ENCODE measurements at regions not wholly inside any gene's neighbourhood (a gene's known extent, or its start where the extent isn't known, plus 50 kb on each side); places are given as distances from the start of the nearest gene placed in this dataset.
"Not testable (repeated sequence)": the region's sequence is repeated elsewhere in the genome, so short reads cannot be mapped to it uniquely, and the experiment has no call there.

DNA sequence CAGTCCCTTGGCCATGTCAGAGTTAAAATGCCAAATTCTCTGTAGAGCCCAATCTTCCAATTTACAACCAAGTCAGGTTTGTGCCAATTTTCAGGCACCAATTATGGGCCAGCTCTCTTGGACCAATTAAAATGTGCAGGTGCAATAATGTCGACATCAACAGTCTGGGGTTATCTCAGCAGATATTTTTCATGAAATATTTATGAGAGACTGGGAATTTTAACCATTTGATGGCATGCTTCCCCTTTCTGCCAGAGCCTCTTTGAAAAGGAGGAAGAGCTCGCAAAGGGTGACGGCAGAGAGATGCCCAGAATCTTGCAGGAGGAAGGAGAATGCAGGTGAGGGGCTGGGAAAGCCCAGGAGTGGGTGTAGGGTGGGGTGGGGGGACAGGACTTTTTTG is 100.8 kb upstream of the SYT13 start:
- no peak for DNase-seq (ENCODE audit: low read depth, low spot score)

DNA sequence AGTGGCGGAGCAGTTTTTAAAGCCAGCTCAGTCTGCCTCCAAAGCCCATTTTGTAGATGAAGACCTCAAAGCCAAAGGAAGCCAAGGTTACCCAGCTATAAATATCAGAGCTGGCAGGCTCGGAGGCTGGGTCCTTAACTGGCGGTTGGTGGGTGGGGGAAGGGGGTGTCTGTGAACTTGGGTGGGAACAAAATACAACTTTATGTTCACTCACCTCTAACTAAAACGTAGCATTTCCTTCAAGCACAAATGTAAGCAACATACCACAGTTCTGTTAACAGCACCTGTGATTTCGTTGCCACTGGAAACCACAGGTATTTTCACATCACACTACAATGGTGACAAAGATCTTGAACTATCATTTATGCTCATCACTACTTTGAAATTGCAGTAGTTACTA is 99.7 kb upstream of the SYT13 start:
- DNase-seq (ENCODE audit: low read depth, low spot score) = no peak

DNA sequence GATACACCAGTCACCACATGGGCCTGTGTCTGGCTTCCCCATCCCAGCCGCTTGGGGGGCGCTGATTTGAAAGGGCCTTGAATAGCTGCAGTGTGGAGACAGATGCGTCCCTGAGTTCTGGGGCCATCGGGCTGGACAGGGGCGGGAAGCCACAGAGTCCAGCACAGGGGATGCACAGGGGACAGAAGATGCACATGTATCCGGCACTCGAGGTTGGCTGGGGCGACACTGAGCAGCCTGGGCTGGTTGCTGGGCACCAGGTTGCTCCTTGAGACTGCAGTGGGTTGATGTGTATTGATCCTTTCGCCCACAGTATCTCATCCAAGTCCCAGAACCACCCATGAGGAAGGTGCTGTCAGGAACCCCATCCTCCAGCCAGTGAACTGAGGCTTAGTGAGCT is 99.3 kb upstream of the SYT13 start:
- DNase-seq (ENCODE audit: low read depth, low spot score) = no peak

DNA sequence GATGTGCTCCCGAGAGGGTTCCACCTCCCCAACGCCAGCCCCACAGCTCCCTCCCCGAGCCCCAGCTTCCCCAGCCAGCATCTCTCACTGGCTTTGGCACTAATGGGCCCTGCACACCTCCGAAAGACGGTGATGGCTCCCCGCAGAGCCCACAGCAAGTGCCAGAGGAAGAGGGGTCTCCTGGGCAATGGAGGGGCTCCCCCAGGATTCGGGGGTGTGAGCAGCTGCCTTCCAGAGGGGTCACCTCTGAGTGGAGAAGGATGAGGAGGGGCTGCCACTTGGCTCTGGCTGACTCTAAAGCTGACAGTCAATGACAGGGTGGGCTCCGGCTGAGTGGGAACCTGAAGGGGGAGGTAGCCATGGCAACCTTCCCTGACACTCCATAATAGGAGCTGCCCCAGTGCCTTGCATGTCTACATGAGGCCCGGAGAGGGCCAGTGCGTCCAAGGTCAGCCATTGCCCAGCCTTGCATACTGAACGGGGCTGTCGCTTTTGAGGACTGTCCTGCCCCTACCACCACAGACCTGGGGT is 98.6 kb upstream of the SYT13 start:
- no peak for DNase-seq (ENCODE audit: low read depth, low spot score)

DNA sequence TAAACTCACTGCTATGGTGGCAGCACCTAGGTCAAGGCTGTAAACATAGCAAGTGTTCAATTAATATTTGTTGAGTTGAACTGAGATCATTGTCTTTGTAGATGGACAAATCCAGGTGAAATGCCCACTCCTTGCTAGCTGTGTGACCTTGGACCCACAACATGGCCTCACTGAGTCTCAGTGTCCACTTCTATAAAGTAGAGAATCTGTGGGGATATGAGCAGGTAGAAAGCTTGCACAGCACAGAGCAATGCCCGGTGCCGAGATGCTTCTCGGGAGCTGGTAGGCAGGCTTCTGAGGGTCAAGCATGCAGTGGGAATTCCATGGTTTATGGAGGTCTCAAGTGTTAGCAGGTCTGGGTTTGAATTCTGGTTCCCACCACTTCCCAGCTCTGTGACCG is 97.9 kb upstream of the SYT13 start:
- DNase-seq (ENCODE audit: low read depth, low spot score) = no peak

DNA sequence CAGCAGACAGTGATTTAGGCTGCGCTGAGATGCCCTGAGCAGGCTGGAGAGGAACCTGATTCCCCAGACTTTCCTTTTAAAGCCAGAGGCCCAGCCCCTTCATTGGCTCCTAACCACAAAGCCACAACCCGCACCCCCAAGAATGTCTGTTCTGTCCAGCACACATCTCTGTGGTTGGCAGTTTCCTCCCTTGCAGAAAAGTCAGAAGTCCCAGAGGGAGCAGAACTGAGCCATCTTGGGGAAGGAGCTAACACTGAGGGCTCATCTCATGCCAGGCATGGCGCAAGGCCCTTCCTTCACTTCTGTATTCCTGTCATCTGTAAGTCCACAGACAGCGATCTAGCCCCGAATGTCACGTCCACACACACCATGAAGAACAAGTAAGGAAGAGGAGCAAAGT is 97.1 kb upstream of the SYT13 start:
- DNase-seq (ENCODE audit: low read depth, low spot score) = no peak

DNA sequence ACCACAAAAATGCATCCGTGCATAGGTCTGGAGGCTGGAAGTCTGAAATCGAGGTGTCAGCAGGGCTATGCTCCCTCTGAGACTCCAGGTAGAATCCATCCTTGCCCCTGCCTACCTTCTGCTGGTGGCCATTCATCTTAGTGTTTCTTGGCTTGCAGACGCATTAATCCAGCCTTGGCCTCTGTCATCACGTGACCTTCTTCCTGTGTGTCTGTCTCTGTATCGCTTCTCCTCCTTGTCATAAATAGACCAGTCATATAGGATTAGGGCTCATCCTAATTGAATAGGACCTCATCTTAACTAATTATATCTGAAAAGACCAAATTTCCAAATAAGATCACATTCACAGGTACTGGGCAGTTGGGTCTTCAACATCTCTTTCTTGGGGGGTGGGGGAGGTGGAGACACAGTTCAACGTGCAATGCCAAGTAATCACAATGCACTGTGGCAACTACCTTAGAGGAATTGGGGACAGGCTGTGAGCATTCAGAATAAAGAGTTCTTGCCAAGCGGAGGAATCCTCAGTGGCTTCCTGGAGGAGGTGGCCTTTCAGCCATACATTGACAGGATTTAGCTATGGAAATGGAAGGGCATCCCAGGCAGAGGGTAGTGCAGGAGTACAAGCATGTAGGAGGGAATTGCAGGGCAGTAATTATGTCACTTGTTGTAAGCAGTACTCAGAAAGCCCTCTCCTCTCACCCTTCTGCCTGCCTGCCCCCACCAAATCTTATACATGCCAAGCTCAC is 96.2 kb upstream of the SYT13 start:
- DNase-seq (ENCODE audit: low read depth, low spot score) = no peak

DNA sequence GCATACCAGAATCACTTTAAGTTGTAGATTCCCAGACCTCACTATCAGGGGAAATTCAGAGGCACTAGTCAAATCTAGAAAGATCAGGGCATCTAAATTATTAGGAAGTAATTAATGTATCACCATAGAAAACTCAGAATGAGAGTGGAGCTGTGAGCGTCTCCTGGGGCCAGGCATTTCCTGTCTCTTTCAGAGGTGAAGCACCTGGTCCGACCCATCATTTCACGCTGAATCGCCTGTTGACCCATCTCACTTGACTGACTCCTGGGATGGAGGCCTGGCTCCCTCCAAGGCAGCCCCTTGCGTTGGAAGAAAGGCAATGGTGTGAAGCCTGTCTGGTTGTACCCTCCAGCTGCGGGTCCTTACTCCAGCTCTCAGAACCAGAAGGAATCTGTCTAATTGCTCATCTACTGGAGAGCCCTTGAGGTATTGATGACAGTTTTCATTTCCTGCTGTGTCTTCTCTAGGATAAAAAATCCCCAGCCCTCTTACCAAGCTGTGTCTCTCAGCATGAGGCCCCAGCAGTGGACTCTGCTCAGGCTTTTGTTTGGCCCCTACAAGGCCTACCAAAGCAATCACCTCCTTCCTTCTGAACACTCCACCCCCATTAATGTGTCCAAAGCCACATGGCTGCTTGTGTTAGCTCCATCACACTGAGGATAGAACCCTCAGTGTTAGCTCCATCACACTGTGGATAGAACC is 93.2 kb upstream of the SYT13 start:
- DNase-seq (ENCODE audit: low read depth, low spot score) = no peak

DNA sequence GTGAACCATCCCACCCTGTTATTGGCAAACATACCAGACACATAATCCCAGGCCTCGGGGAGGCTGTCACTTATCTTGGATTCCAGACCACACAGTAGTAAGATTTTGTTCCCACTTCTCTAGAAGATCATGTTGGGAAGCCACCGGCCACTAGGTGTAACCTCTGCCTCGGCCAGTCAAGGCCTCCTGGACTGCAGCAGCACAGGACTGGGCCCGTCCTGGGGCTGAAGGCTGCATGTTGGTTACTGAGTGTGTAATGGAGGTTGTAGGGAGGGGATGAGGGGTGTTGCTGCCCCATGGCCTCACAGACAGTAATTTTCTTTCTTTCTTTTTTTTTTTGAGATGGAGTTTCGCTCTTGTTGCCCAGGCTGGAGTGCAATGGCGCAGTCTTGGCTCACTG is 92.4 kb upstream of the SYT13 start:
- DNase-seq (ENCODE audit: low read depth, low spot score) = no peak

DNA sequence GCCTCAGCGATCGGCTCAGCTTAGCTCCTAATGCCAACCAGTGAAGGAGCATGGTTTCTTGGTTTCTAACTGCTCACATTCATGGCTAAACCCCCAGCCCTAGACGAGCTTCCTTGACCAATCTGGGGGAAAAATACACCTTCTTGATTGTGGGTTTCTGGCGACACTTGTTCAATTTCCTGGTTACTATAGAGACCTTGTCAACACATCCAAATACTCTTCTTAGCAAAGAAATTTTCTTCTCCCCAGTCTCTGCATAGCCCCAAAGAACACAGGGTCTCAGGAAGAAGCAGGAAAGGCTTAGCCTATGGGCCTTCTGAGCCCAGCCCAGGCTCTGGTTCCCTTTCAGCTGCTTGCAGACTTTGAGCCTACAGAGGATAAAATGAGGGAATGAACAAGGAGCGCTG is 88.5 kb upstream of the SYT13 start:
- DNase-seq (ENCODE audit: low read depth, low spot score) = no peak

DNA sequence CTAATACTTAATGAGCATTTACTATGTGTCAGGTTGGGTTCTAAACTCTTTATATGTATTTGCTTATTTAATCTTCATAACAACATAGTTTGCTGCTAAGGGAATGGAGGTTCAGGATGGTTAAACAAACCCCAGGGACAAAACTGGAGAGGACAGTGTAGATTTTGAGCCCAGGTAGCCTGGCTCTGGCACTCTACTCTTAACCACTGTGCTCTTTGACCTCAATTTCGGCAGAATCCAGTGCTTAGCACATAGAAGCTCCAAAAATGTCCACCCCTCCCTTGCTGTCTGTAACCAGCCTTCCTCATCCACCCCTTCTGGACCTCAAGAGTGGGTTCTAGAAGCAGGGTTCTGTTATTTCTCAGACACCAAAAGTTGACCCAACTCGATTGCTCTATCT is 88.0 kb upstream of the SYT13 start:
- no peak for DNase-seq (ENCODE audit: low read depth, low spot score)

DNA sequence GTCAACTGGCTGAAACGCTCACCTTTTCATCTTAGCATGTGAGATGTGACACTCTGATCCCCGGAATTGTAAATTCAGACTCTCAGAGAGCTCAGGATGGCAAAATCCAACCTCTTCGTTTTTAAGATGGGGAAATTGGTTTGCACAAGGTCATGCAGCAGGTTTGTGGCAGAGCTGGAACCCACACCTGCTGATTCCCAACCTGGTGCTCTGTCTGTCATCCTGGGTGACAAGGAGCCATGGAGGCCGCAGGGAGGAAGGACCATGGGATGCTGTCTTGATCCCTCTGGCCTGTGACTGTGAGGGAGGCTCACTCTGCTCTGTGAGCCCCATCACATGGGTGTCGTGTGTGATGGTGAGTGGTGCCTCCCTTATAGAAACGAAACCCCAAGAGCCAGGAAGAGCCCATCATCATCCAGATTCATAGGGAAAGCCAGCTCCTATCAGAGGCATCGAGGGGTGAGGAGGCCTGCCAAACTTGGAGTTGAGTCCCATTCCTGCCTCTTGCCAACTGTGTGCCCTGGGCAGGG is 87.4 kb upstream of the SYT13 start:
- no peak for DNase-seq (ENCODE audit: low read depth, low spot score)

DNA sequence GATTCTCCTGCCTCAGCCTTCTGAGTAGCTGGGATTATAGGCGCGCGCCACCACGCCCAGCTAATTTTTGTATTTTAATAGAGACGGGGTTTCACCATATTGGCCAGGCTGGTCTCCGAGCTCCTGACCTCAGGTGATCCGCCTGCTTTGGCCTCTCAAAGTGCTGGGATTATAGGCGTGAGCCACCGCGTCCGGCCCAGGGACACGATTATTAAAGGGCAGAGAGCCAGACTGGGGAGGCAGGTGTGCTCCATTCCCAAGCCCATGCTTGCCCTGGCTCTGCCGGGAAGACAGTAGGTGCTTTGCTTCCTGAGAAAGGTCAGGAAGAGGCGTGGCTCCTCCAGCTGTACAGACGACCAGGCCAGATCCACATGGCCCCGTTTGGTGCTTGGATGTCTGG is 86.3 kb upstream of the SYT13 start:
- DNase-seq (ENCODE audit: low read depth, low spot score) = not testable (repeated sequence)

DNA sequence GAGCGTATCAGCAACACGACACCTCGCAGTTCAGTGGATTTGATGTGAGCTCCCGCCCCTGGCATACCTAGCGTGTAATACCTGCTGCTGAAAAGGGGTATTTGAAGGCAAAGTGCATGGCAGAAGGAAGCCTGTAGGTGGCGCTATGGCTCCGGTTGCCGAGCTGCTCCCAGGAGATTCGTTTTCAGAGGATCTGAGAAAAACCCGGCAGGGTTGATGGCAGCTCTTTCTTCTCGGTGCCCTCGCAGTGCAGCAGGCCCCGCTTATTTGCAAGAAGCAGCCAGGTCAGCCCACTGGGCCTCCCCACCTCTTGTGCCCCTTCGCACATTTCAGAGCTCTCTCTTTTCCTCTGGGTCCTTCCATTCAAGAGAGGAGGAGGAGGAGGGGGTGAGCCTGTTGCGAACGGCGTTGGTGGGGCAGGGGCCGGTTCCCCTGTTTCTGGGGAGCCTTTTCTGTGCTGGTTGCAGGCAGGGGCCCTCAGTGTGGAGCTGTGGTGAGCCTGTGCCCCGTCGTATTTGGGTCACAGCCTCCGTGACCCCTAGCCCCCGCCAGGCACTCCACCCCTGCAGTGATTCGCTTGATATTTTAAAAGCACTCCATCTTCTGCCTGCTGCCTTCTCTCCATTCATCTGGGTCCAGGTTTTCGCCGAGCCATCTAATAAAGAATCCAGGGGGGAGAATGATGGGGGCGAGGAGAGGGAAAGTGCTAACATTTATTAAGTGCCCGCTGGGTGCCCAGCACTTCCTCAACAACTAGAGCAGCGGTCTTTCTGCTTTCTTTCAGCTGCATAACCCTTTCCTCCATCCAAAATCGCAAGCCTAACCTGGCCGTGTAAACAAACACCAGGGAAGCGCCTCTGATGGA is 85.3 kb upstream of the SYT13 start:
- DNase-seq (ENCODE audit: low read depth, low spot score) = peak; percentile 11

DNA sequence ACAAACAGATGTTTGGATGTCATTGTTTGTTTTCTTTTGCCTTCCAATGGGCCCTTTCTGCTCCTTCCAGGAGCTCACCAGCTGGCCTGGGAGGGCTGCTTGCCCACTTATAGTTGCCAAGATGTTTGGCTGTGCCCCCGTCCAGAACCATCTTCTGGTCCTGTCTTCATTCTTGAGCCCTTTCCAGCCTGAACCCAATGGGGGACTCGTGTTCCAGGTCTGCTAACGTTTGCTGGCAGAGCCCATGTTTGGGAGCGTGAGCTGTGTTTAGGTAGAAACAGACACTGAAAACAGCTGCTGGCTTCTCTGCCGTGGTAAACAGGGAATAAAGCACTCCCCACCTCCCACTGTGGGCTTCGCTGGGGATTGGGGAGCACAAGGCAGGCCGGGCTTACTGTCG is 83.2 kb upstream of the SYT13 start:
- DNase-seq (ENCODE audit: low read depth, low spot score) = no peak

DNA sequence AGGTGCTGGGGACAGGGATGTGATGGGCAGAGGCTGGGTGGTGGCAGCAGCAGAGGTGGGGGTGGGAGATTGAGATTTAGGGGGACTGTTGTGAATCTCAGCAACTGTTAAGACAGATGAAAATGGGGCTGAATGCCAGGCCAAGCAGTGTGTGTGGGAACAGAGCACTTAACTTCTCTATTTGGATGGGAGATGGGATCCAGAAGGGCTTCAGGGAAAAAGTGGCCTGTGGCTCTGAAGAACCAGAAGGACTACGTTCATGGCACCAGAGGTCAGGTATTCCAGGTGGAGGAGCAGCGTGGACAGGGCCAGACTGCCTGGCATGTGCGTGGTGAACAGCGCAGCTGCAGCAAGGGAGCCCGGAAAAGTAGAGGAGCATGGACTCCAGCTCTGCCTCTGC is 82.6 kb upstream of the SYT13 start:
- no peak for DNase-seq (ENCODE audit: low read depth, low spot score)

DNA sequence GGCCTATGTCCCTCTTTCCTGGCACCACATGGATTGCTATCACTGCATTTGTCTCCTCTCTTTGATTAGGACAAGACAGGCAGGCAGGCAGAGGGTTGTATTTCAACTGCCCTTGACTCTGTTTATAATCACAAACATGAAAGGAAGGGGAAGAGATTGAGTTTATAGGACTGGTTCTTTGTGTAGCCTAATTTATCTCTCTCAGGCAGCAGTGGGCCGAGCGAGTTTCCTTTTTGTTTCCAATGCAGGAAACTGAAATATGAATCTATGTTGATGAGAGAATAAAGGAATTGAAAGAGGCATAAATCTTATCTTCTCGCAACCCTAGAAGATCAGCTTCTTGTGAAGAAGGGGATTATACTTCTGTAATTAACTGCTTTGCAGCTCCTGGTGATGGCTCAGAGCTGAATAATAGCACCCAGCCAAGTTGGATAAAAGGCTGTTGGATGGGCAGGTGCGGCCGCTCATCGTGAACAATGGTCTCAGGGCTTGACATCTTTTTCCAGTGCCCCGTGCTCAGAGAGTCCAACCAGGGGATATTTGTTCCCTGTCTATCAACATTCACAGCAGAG is 80.6 kb upstream of the SYT13 start:
- DNase-seq (ENCODE audit: low read depth, low spot score) = no peak

DNA sequence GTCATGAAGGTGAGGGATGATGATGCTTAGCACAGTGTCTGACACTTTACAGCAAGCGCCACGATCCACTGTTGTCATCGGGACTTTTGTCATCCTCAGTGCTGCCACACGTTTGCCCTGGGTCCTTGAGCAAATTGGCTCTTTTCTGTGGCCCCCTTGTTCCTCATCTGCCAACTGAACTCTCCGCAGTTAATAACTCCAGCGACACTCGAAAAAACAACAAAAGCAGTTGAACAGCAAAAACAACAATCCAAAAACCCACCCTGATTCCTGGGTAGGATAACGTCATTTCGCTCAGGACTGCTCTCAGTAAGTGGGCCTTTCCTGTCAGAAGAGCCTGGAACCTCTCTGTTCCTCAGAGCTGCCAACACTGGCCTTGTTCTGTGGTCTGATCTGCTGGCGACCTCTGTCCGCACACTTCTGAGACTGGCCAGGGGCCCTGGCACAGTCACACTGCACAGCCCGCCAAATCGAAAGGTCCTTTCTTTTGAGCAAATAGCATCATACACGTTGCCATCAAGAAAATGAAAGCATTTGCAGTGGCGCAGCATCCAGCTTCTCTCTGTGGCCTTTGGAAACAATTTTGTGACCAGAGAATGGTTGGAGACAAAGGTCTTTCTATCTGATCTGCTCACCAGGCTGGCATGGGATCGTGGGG is 79.9 kb upstream of the SYT13 start:
- no peak for DNase-seq (ENCODE audit: low read depth, low spot score)

DNA sequence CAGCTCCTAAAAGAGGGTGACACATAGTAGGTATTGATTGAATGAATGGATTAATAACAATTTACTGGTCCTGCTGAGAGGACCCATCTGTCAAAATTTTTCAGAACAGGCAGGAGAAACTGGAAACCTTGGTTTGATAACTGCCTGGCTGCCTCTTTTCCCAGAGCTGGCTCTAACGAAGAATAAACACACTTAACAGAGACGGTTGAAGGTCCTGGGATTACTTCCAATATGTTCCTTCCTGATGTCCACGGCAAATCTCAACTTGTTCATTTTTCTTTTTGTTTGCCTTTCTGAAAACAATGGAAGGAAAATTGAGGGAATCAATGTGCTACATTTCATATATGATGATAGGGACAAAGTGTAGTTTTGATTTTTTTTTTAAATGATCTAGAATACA is 76.5 kb upstream of the SYT13 start:
- DNase-seq (ENCODE audit: low read depth, low spot score) = no peak

DNA sequence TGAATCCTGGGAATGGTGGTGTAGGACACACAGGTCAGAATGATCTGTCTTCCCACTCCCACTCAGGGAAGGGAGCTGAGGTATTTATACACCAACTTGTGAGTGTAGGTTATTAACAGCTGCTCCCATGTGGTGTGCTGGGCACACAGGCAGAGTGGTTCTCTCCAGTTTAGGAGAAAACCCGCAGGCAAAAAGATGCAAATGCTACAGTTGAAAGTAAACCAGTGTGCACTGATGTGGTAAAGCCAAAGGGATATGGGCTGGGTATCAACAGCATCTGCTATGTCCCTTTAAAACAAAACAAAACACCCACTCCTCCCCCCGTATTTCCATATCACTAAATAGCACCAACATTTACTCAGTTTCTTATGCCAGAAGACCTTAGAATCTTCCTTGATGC is 75.4 kb upstream of the SYT13 start:
- DNase-seq (ENCODE audit: low read depth, low spot score) = no peak

DNA sequence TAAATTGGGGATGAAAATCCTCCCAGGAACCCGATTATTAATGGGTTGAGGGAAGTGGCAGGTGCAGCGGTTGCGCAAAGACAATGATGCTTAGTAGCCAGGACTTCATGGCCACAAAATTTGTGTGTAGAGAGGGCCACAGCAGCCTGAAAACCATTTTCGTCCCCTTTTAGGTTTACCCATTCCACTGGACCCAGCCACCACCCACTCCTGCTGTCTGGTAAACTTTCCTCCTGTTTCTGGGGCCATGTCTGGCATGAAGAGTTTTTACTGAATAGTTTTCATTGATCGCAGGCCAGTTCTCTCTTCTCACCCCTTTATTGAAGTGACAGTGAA is 69.5 kb upstream of the SYT13 start:
- no peak for DNase-seq (ENCODE audit: low read depth, low spot score)
